Choroid plexus epithelial cell (primary cell): ENCODE measurements at regions not wholly inside any gene's neighbourhood (a gene's known extent, or its start where the extent isn't known, plus 50 kb on each side); places are given as distances from the start of the nearest gene placed in this dataset.
"Not testable (repeated sequence)": the region's sequence is repeated elsewhere in the genome, so short reads cannot be mapped to it uniquely, and the experiment has no call there.

Experiments
- DNase-seq: peaks from one replicate; pipeline ENCODE4 v3.0.0-alpha.2; 2010; ENCODE audit warnings: low read depth
- H3K4me3 ChIP-seq: 2 replicates; pipeline ENCODE4 v1.5.1; 2011; ENCODE audit warnings: low read depth, mild to moderate bottlenecking, control low read depth, low read length, moderate library complexity
- TF ChIP-seq, protein P1 (sequence below): conservative IDR thresholded peaks from 2 replicates; pipeline ENCODE4 v1.5.1; 2011; ENCODE audit warnings: low read depth, mild to moderate bottlenecking, control low read depth, inconsistent platforms, low read length, moderate library complexity

DNA sequence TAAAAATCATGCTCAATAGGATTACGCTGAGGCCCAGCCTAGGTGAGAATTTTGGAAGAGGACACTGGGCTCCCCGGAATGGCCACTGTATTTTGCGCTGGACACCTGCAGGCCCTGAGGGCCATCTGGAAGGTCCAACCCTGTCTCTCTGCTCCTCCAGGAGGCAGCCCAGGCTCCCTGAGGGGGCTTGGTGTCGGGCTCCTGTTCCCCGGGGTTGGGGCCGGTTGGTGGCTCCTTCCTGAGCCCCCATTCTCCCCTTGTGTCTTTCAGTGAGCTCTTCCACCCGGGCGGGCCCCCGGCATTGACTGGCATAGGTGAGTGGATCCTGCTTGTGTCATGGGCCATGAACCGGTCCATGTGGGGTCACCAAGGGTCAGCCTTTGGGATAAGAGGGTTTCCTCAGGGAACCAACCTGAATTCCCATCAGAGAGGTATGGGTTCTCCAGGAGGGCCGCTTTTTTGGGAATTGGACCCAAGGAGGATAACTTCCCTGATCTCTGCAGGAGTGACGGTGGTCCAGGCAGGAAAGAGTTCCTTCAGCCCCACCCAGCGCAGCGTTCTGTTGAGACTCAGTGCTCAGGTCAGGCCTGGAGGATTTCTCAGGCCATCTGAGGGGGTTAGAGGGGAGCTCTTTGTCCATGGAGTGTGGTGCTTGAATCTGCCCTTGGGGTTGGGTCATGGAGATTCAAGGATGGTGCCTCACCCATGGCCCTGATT is 187.8 kb downstream of the UBE3A start:
- TF ChIP-seq, protein P1, sequence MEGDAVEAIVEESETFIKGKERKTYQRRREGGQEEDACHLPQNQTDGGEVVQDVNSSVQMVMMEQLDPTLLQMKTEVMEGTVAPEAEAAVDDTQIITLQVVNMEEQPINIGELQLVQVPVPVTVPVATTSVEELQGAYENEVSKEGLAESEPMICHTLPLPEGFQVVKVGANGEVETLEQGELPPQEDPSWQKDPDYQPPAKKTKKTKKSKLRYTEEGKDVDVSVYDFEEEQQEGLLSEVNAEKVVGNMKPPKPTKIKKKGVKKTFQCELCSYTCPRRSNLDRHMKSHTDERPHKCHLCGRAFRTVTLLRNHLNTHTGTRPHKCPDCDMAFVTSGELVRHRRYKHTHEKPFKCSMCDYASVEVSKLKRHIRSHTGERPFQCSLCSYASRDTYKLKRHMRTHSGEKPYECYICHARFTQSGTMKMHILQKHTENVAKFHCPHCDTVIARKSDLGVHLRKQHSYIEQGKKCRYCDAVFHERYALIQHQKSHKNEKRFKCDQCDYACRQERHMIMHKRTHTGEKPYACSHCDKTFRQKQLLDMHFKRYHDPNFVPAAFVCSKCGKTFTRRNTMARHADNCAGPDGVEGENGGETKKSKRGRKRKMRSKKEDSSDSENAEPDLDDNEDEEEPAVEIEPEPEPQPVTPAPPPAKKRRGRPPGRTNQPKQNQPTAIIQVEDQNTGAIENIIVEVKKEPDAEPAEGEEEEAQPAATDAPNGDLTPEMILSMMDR: no peak
- DNase-seq: no peak
- H3K4me3 ChIP-seq: no peak overlapping the region

DNA sequence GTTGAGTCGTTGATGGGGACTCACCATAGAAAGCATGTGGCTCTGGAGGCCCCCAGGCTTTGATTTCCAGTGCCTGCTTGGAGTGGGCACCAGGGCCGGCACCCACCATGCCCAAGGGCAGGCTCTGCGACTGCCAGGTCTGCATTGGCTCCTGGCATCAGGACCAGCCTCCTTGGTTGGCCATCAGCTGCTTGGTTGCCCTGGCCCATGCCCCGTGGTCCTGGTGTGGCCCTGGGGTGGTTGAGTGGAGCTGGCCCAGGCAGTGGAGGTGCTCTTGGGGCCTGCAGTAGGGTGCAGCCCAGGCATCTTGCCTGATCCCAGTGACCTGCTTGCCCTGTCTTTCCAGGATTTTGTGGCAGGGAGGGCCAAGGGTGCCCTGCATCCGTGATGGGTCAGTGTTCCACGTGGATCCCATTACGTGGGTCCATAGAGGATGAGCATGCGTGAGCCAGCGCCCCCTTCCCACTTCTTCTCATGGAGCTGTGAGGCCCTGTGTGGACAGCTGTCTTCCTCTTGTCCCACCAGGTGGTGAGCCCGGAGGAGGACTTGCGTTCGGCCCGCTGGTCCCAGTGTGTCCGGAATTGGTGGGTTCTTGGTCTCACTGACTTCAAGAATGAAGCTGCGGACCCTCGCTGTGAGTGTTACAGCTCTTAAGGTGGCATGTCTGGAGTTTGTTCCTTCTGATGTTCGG is 187.0 kb downstream of the UBE3A start:
- H3K4me3 ChIP-seq: no peak overlapping the region
- DNase-seq: no peak
- TF ChIP-seq, protein P1: no peak

DNA sequence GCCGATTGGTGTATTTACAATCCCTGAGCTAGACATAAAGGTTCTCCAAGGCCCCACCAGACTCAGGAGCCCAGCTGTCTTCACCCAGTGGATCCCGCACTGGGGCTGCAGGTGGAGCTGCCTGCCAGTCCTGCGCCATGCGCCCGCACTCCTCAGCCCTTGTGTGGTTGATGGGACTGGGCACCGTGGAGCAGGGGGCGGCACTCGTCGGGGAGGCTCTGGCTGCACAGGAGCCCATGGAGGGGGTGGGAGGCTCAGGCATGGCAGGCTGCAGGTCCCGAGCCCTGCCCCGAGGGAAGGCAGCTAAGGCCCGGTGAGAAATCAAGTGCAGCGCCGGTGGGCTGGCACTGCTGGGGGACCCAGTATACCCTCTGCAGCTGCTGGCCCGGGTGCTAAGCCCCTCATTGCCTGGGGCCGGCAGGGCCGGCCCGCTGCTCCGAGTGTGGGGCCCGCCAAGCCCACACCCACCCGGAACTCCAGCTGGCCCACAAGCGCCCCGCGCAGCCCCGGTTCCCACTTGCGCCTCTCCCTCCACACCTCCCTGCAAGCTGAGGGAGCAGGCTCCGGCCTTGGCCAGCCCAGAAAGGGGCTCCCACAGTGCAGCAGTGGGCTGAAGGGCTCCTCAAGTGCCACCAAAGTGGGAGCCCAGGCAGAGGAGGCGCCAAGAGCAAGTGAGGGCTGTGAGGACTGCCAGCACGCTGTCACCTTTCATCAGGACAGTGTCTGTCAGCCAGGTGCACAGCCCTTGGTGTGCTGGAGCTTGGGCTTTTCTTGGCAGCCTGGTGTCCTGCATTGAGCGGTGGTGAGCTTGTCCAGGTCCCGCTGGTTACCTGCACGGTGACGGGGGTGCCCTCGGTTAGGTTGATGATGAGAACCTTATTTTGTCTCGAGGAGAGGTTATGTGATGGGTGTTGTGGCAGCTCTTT is 185.5 kb downstream of the UBE3A start:
- H3K4me3 ChIP-seq, DNase-seq: not testable (repeated sequence)

DNA sequence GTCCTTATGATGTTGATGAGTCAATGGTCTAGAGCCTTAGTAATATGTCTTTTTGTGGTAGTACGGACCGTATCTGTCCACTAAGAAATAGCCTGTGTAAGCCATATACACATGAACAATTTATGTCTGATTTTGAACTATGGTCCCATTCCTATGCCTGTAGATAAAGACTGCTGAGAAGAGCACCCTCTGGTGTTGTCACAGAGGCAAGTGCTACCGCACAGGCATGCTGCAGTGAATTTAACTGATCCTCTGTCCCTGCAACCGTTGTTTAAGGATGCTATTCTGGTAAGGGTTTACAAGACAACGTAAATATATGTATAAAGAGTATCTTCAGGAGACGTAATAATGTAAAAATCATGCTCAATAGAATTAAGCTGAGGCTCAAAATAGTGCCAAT is 170.7 kb downstream of the UBE3A start:
- TF ChIP-seq, protein P1: no peak
- H3K4me3 ChIP-seq: no peak overlapping the region
- no peak for DNase-seq
